Pancreas (tissue), 10 donors: ENCODE measurements at regions not wholly inside any gene's neighbourhood (a gene's known extent, or its start where the extent isn't known, plus 50 kb on each side); places are given as distances from the start of the nearest gene placed in this dataset.

ENCODE experiments used
- ATAC-seq, 4 donors: fragments of 200-7000 bp; cut with Tn5 transposase; one replicate each; pipeline versions ENCODE4 v1.8.0 to v1.9.1; 2020; ENCODE audit warnings: mild to moderate bottlenecking in 4 of 4, moderate library complexity in 4 of 4
- DNase-seq, 6 donors: peaks; one replicate each; pipeline ENCODE4 v3.0.0-alpha.2; 2020
- FAIRE-seq: peaks from 2 replicates; lab custom pipeline; 2012; peaks lifted over from hg19 to GRCh38; lab: Jason Lieb, UNC
- H3K27ac ChIP-seq, 4 donors: fragments of 200-600 bp; sonication (generic); 1 replicate in 3 of 4; 2 replicates in 1 of 4; pipeline versions ENCODE4 v1.5.0 to v1.8.0; 2020
- H3K27me3 ChIP-seq, 4 donors: fragments of 200-600 bp; one replicate each; pipeline ENCODE4 v1.8.0; 2021
- H3K36me3 ChIP-seq, 3 donors: fragments of 200-600 bp; sonication (generic) in 1 of 3; one replicate each; pipeline versions ENCODE4 v1.5.0 to v1.8.0; 2020 to 2021
- H3K4me1 ChIP-seq, 3 donors: fragments of 200-600 bp; one replicate each; pipeline ENCODE4 v1.8.0; 2021
- H3K4me3 ChIP-seq, 4 donors: fragments of 200-600 bp; sonication (generic) in 2 of 4; one replicate each; pipeline versions ENCODE4 v1.5.0 to v1.8.0; 2020 to 2021
- H3K9me3 ChIP-seq, 4 donors: fragments of 200-600 bp; one replicate each; pipeline ENCODE4 v1.8.0; 2021
- CTCF ChIP-seq, 4 donors: fragments of 200-600 bp; sonication (generic) in 3 of 4; IDR thresholded peaks; one replicate each; pipeline versions ENCODE4 v1.5.0 to v1.8.0; 2021; ENCODE audit warnings: antibody characterized with exemption in 4 of 4
- WGBS, 2 donors: extraction: QIAGEN DNeasy Blood & Tissue Kit; methylation state at CpG; one replicate each; pipeline ENCODE4 v1.1.7; 2013; 5-methylcytosine and 5-hydroxymethylcytosine counted together
- intact Hi-C, 3 donors: fragments of 100-400 bp; cut with DNase I; formaldehyde crosslinking; loops; one replicate each; pipeline versions ENCODE4 v1.11.1 to v1.14.2; 2022
- donor health status: healthy with polysubstance abuse.
- donor health status: DM: no; HTN: no; CAD: no; lungs with moderate emphysema.
- donor health status: DM: no; HTN: no; CAD: no.
- donor health status: control.
- donor health status: control.
- donor health status: Bipolar disorder and iron deficiency.
- donor health status: DM: yes; HTN: yes; CAD: no.
- donor health status: DM: no; HTN: no; CAD: no.
- donor health status: DM: no; HTN: no; CAD: no.
- donor health status: DM: yes; HTN: yes; CAD: no.

DNA sequence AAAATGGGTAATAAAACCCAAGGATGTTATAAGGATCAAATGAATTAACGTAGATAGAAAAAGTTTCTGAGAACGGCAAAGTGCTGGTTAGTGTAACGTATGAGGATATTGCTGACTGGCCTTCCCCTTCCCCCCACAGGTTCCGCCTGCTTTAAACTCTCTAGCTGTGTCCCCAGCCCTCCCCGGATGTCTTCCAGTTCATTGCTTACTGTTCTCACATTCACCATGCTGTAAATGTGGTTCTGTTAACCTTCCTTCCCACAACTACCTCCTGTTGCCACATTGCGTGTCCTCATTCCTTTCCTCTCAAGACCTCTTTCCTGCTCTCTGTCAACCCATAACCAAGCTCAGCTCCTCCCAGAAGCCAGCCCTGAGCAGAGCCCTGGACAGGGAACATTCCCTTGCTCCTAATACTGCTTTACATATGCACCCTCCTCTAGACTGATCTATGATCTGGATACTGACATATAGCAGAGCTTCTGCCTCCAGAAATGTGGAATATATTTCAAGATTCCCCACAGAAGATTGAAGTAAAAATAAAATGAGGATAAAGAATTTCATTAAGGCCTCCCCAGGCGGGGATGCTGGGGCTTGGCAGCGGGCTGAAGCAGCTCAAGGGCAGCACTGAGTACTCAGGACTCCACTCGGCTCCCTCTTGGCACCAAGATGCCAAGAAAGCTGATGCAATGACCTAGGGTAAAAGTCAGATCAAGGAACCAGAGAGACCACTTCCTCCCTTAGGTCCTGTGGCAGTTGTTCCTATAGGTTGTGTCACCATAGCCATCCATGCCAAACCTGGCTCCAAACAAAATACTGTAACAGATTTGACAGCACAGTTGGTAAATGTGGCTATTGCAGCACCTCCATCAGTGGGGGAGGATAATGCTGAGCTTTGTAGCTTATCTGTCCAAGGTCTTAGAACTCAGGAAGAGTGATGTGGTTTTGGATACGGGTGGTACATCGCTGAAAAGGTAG lies 136.4 kb upstream of the PIK3C3 start:
- no peaks in the 10 kb centered on the region for H3K9me3 ChIP-seq
- 53 to 73% methylated on average over 11 of the region's 11 CpGs for WGBS, 2 donors
- H3K36me3 ChIP-seq, result no peaks in the 10 kb centered on the region
- DNase-seq (no peak), ATAC-seq (no peak), FAIRE-seq (no peak)
- no peak overlapping the region for H3K4me3 ChIP-seq
- no peak overlapping the region for H3K27ac ChIP-seq
- intact Hi-C loops, result no loop called here
- H3K27me3 ChIP-seq, result peaks cover 0 to 3% (median 0%) of the 10 kb centered on the region in 4 donors
- TF ChIP-seq CTCF (IDR thresholded peaks at IDR 0.05), result no peak
- no peaks in the 10 kb centered on the region for H3K4me1 ChIP-seq

- FAIRE-seq, result no peak
- 48 to 58% methylated on average over 2 of the region's 2 CpGs for WGBS, 2 donors
- DNase-seq, result no peak
- ATAC-seq, result no peak
- intact Hi-C loops, result no loop called here
- Histone ChIP-seq H3K4me3 (no peak overlapping the region), H3K4me1 (no peaks in the 10 kb centered on the region), H3K27me3 (no peaks in the 10 kb centered on the region), H3K27ac (no peak overlapping the region), H3K9me3 (no peaks in the 10 kb centered on the region), H3K36me3 (no peaks in the 10 kb centered on the region)
- TF ChIP-seq CTCF (IDR thresholded peaks at IDR 0.05), result no peak
Observed at GRCh38 chr18:41814651-41815050, 140.4 kb upstream of the PIK3C3 start.

- FAIRE-seq (no peak), DNase-seq (no peak), ATAC-seq (no peak)
- WGBS, 2 donors, result 24 to 34% methylated on average over 2 of the region's 2 CpGs
- H3K4me1 ChIP-seq, result no peaks in the 10 kb centered on the region
- intact Hi-C loops, result loop anchor here in 1 of 3 donors (10.0 kb wide), 1 partner anchor 55 kb away; no protein-coding TSS in a partner anchor
- no peaks in the 10 kb centered on the region for H3K36me3 ChIP-seq
- no peaks in the 10 kb centered on the region for H3K27me3 ChIP-seq
- H3K9me3 ChIP-seq, result no peaks in the 10 kb centered on the region
- no peak overlapping the region for H3K4me3 ChIP-seq
- H3K27ac ChIP-seq, result no peak overlapping the region
- no peak for TF ChIP-seq CTCF (IDR thresholded peaks at IDR 0.05)
Observed at GRCh38 chr18:41809652-41810051, 145.4 kb upstream of the PIK3C3 start.

- no peak for TF ChIP-seq CTCF (IDR thresholded peaks at IDR 0.05)
- Histone ChIP-seq H3K27me3 (no peaks in the 10 kb centered on the region), H3K27ac (no peak overlapping the region), H3K4me1 (no peaks in the 10 kb centered on the region), H3K36me3 (no peaks in the 10 kb centered on the region), H3K9me3 (no peaks in the 10 kb centered on the region), H3K4me3 (no peak overlapping the region)
- ATAC-seq (no peak), DNase-seq (no peak), FAIRE-seq (no peak)
- WGBS, 2 donors, result 50 to 53% methylated on average over 3 of the region's 3 CpGs
- intact Hi-C loops, result loop anchor here in 1 of 3 donors (10.0 kb wide), 1 partner anchor 59 kb away; no protein-coding TSS in a partner anchor
Observed at GRCh38 chr18:41805341-41805740, 149.7 kb upstream of the PIK3C3 start.

DNA sequence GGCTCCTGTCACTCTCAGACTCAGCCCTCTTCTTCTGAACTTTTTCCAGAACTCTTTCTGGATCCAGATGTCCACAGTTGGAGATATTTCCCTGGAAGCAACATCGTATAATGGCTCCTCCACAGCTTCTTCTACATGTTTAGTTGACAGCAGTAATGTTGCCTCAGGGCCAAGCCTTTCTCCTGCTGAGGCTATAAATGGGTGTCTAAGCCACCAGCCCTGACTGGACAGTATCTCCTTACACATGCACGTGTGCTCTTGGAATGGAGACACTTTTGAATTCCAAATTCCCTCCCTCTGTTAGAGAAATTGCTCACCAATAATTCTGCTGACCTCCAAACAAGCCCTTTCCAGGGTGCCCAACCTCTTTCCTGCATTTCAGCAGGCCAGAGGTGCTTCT lies 156.2 kb upstream of the PIK3C3 start:
- FAIRE-seq, result no peak
- no peak for ATAC-seq
- H3K27me3 ChIP-seq, result no peaks in the 10 kb centered on the region
- H3K36me3 ChIP-seq, result no peaks in the 10 kb centered on the region
- no peak overlapping the region for H3K27ac ChIP-seq
- H3K4me3 ChIP-seq, result no peak overlapping the region
- no peak for DNase-seq
- no peak for TF ChIP-seq CTCF (IDR thresholded peaks at IDR 0.05)
- WGBS, 2 donors, result 34 to 55% methylated on average over 2 of the region's 2 CpGs
- intact Hi-C loops, result no loop called here
- H3K9me3 ChIP-seq, result no peaks in the 10 kb centered on the region
- H3K4me1 ChIP-seq, result no peaks in the 10 kb centered on the region
